Adipocyte (in vitro differentiated cells): ENCODE measurements at regions not wholly inside any gene's neighbourhood (a gene's known extent, or its start where the extent isn't known, plus 50 kb on each side); places are given as distances from the start of the nearest gene placed in this dataset.

Experiments
- DNase-seq: peaks from one replicate; pipeline ENCODE4 v3.0.0-alpha.2; 2015; ENCODE audit warnings: low read depth
- H3K27me3 ChIP-seq: replicated peaks from 2 replicates; pipeline ENCODE4 v1.7.0; 2013; ENCODE audit warnings: mild to moderate bottlenecking, low read length, moderate library complexity; ENCODE audit not compliant: control insufficient read depth, insufficient read depth
- H3K36me3 ChIP-seq: 2 replicates; pipeline ENCODE4 v1.7.0; 2013; ENCODE audit warnings: low read length, mild to moderate bottlenecking, moderate library complexity; ENCODE audit not compliant: control insufficient read depth, insufficient read depth, severe bottlenecking
- H3K4me1 ChIP-seq: 2 replicates; pipeline ENCODE4 v1.7.0; 2013; ENCODE audit warnings: mild to moderate bottlenecking, low read length, moderate library complexity; ENCODE audit not compliant: control insufficient read depth, insufficient read depth
- H3K4me3 ChIP-seq: 2 replicates; pipeline ENCODE4 v1.7.0; 2013; ENCODE audit warnings: mild to moderate bottlenecking, low read length, moderate library complexity
- H3K9ac ChIP-seq: 2 replicates; pipeline ENCODE4 v1.7.0; 2013; ENCODE audit warnings: mild to moderate bottlenecking, low read length, moderate library complexity
- H3K9me3 ChIP-seq: 2 replicates; pipeline ENCODE4 v1.7.0; 2013; ENCODE audit warnings: mild to moderate bottlenecking, low read length, moderate library complexity; ENCODE audit not compliant: control insufficient read depth

DNA sequence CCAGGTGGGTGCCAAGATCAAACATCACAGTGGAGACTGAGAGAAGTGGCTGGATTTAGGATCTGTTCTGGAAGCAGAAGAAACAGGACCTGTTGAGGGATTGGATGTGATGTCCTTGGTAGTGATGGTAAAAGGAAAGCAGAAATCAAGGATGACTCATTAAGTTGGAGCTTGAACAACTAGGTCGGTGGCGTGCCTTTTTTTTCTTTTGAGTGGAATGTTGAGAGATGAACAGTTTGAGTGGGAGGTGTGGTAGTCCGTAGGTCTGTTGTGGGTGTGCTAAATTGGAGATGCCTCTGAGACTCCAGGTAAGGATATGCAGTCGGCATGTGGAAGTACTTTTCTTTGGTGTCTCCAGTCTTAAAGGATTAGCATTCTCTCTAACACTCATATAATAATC lies 92.1 kb upstream of the IL12B start:
- H3K4me3 ChIP-seq, result no peak overlapping the region
- no peaks in the 10 kb centered on the region for H3K4me1 ChIP-seq
- no peak overlapping the region for H3K9ac ChIP-seq
- no peaks in the 10 kb centered on the region for H3K9me3 ChIP-seq
- peak; percentile 43 for DNase-seq
- no peaks in the 10 kb centered on the region for H3K36me3 ChIP-seq
- H3K27me3 ChIP-seq, result peaks cover 9% of the 10 kb centered on the region

- H3K36me3 ChIP-seq, result no peaks in the 10 kb centered on the region
- no peak for DNase-seq
- H3K27me3 ChIP-seq, result peaks cover 12% of the 10 kb centered on the region
- no peaks in the 10 kb centered on the region for H3K9me3 ChIP-seq
- no peaks in the 10 kb centered on the region for H3K4me1 ChIP-seq
- H3K9ac ChIP-seq, result no peak overlapping the region
- no peak overlapping the region for H3K4me3 ChIP-seq
These were observed 92.6 kb upstream of the IL12B start for GRCh38 chr5:159422910-159423309.

DNA sequence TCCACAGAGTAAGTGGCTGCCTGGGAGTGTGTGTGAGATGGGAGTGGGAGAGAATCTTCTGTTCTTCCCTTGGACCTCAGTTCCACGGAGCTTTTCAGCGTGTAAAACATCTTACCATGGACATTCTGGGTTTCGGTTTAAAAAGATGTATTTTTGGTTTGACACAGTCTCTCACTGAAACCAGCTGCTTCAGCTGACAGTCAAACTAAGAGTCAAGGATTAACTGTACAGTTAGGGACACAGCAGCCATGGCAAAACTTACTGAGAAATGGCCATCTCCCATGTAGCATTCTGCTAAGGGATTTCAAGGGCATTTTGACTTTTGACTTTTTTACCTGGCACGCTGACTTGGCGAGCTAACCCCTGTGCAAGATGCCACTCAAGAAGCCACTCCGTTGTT lies 93.8 kb upstream of the IL12B start:
- Histone ChIP-seq H3K9me3 (no peaks in the 10 kb centered on the region), H3K9ac (no peak overlapping the region)

DNA sequence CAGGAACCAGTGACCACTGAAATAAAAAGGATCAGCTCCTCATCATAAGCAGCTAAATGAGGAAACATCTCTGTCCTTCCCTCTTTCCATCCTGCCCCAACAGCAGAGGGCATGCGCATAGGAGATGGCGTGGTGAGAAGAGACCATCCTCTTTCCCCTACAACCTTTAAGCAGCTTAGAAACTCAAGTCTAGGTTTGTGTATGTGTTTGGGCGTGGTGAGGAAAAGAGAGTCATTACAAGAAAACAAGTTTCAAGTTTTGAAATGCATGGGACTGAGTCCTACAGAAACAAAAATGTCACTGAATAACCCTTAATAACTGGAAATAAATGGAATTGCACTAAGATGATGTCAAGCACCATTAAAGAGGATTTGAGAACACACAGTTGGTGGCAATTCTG lies 96.4 kb upstream of the IL12B start:
- Histone ChIP-seq H3K9ac (no peak overlapping the region), H3K36me3 (no peaks in the 10 kb centered on the region), H3K9me3 (no peaks in the 10 kb centered on the region), H3K4me1 (no peaks in the 10 kb centered on the region), H3K4me3 (no peak overlapping the region), H3K27me3 (peaks cover 29% of the 10 kb centered on the region)
- DNase-seq, result no peak

More for the DNA sequence above, 93.8 kb upstream of the IL12B start:
- Histone ChIP-seq H3K4me1 (no peaks in the 10 kb centered on the region), H3K4me3 (no peak overlapping the region), H3K27me3 (peaks cover 18% of the 10 kb centered on the region), H3K36me3 (no peaks in the 10 kb centered on the region)
- DNase-seq, result no peak

DNA sequence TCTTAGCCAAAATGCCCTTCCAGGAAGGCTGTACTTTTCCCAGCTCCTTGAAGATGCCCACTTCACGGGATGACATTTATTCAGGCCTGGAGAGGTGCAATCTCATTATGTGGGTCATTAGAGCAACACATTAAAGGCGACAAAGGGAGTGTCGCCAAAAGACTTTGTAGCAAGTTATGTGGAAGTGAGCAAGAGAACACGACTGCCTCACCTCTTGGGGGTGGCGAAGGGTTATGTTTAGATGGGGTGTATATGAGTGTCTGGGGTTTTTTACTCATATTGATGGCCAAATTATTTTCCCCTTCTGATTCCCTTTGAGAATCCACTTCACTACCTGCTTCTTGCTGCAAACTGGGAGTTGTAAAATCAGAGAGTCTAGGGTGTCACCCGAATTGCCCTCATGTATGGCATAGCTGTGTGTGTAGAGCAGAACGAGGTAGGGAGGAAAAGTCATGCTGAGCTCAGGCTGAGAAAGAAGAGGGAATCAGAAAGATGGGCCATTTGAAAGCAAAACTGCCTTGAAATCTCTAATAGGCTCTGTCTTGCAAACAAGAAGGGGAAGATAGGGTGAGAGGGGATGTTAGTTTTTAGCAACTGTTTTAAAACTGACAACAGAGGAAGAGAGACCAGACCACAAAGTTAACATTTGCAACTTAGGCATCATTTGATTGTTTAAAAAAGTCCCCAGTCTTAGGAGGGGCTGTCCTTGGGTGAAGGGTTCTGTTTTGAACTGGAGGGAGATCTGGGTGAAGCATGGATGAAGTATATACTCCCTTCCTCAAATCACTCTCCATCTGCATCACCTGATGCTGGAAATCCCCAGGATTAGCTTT lies 97.1 kb upstream of the IL12B start:
- Histone ChIP-seq H3K4me3 (no peak overlapping the region), H3K9ac (no peak overlapping the region), H3K27me3 (peaks cover 32% of the 10 kb centered on the region), H3K36me3 (no peaks in the 10 kb centered on the region), H3K9me3 (no peaks in the 10 kb centered on the region), H3K4me1 (no peaks in the 10 kb centered on the region)
- no peak for DNase-seq

GRCh38 chr5:159430361-159431012 lies 100.2 kb upstream of the IL12B start:
- DNase-seq, result peak; percentile 44
- peaks cover 50% of the 10 kb centered on the region for H3K27me3 ChIP-seq
- no peaks in the 10 kb centered on the region for H3K9me3 ChIP-seq
- H3K4me1 ChIP-seq, result no peaks in the 10 kb centered on the region
- no peaks in the 10 kb centered on the region for H3K36me3 ChIP-seq
- no peak overlapping the region for H3K9ac ChIP-seq
- H3K4me3 ChIP-seq, result no peak overlapping the region

DNA sequence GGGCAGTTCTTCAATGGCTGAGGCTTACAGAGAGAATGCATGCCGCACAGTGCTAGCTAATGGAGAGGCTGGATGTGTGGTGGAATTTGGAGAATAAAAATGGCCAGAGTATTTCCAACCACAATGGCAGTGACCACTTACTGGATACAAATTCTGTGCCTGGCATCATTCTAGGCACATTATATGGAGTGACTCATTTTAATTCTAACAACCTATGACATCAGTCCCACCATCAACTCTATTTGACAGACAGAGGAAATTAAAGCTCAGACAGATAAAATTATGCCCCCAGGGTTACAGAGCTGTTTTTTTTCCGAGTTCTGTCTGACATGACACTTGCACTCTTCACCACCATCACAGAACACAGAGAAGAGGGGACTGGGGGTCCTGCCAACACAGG lies 105.6 kb upstream of the IL12B start:
- Histone ChIP-seq H3K36me3 (no peaks in the 10 kb centered on the region), H3K27me3 (peaks cover 55% of the 10 kb centered on the region), H3K9ac (no peak overlapping the region), H3K9me3 (no peaks in the 10 kb centered on the region), H3K4me1 (no peaks in the 10 kb centered on the region), H3K4me3 (no peak overlapping the region)
- DNase-seq, result no peak

- no peaks in the 10 kb centered on the region for H3K4me1 ChIP-seq
- peaks cover 45% of the 10 kb centered on the region for H3K27me3 ChIP-seq
- no peaks in the 10 kb centered on the region for H3K9me3 ChIP-seq
- no peaks in the 10 kb centered on the region for H3K36me3 ChIP-seq
- no peak for DNase-seq
- H3K9ac ChIP-seq, result no peak overlapping the region
- no peak overlapping the region for H3K4me3 ChIP-seq
These were observed 107.8 kb upstream of the IL12B start for GRCh38 chr5:159438092-159438491.

GRCh38 chr5:159439002-159439401 lies 108.7 kb upstream of the IL12B start:
- no peak overlapping the region for H3K9ac ChIP-seq
- H3K9me3 ChIP-seq, result no peaks in the 10 kb centered on the region
- no peak overlapping the region for H3K4me3 ChIP-seq
- H3K4me1 ChIP-seq, result no peaks in the 10 kb centered on the region
- peaks cover 36% of the 10 kb centered on the region for H3K27me3 ChIP-seq
- no peak for DNase-seq
- H3K36me3 ChIP-seq, result no peaks in the 10 kb centered on the region

DNA sequence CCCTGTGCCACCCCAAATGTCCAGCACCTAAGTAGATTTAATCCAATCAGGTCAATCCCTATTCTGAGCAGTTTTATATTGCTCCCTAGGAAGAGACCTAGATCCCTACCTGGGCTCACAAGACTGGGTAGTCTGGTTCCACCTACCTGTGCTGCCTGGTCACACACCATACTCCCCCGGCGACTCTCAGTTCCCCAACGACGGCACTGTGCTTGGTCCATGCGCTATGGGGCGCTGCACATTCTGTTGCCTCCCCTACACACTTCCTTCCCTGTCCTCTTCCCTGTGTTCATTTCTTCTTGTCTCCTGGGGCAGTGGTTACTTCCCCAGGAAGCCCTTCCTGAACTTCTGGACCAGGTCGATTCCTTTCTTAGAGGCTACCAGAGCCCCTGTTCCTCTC lies 109.9 kb upstream of the IL12B start:
- Histone ChIP-seq H3K4me3 (no peak overlapping the region), H3K36me3 (no peaks in the 10 kb centered on the region)

GRCh38 chr5:159440968-159441367 lies 110.7 kb upstream of the IL12B start:
- H3K9me3 ChIP-seq, result no peaks in the 10 kb centered on the region
- no peak overlapping the region for H3K9ac ChIP-seq

More for the DNA sequence above, 109.9 kb upstream of the IL12B start:
- no peak for DNase-seq
- peaks cover 34% of the 10 kb centered on the region for H3K27me3 ChIP-seq
- H3K4me1 ChIP-seq, result no peaks in the 10 kb centered on the region
- H3K9ac ChIP-seq, result no peak overlapping the region
- no peaks in the 10 kb centered on the region for H3K9me3 ChIP-seq

More at GRCh38 chr5:159440968-159441367, 110.7 kb upstream of the IL12B start:
- H3K4me3 ChIP-seq, result no peak overlapping the region
- no peaks in the 10 kb centered on the region for H3K36me3 ChIP-seq
- H3K27me3 ChIP-seq, result peaks cover 41% of the 10 kb centered on the region
- H3K4me1 ChIP-seq, result no peaks in the 10 kb centered on the region
- DNase-seq, result no peak
